ENCODE measurements at regions not wholly inside any gene's neighbourhood (a gene's known extent, or its start where the extent isn't known, plus 50 kb on each side); places are given as distances from the start of the nearest gene placed in this dataset.

DNA sequence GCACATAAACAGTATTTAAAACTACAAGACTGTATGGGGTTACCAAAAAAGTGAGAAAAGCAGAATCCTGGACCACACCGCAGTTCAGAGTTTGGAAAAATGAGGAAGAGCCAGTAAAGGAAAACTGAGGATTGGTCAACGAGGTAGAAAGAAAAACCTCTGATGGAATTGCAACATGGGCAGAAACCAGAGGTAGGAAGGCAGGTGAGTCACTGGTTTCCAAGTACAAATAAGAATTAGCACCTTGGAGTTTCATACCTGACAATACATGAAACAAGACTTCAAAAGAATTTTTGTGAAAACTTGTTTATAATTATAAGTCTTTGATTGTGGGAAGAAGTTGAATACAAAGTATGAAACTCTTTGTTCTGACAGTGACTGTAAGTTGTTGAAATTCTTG is 533.7 kb upstream of the DAB1 start:
- no peak overlapping the region for H2AFZ ChIP-seq (ENCODE audit: low read length, unreplicated experiment)
- no peaks in the 10 kb centered on the region for H3K4me1 ChIP-seq (ENCODE audit: control insufficient read depth, insufficient read depth, low read length, unreplicated experiment)
- H3K27ac ChIP-seq (ENCODE audit: low read depth, low read length) = no peak overlapping the region
- H3K4me3 ChIP-seq (ENCODE audit: low read depth, low read length) = no peak overlapping the region
- no peaks in the 10 kb centered on the region for H3K79me2 ChIP-seq (ENCODE audit: control insufficient read depth, insufficient read depth, low read length, unreplicated experiment)
- H3K36me3 ChIP-seq (ENCODE audit: insufficient read depth, low read length) = no peaks in the 10 kb centered on the region
- no peaks in the 10 kb centered on the region for H3K27me3 ChIP-seq (ENCODE audit: insufficient read depth, low read length)

DNA sequence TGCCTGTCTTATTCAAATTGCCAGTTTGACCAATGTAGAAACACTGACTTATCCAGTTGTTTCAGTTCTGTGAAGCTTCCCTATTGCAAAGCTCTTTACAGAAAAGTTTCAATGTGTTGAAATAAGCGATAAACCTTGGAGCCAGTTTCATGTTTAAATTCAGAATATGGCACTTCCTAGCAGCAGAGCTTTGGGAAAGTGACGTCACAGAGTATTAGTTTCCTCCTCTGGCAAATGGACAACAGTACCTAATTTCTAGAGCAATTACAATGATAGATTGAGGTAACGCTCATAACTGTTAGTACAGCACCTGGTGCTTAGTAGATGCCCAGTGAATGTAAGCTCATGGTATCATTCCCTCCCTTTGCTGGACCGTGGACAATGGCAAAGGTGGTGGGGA is 527.5 kb upstream of the DAB1 start:
- Histone ChIP-seq H3K27me3 (ENCODE audit: insufficient read depth, low read length) (no peaks in the 10 kb centered on the region), H3K79me2 (ENCODE audit: control insufficient read depth, insufficient read depth, low read length, unreplicated experiment) (no peaks in the 10 kb centered on the region), H3K4me1 (ENCODE audit: control insufficient read depth, insufficient read depth, low read length, unreplicated experiment) (no peaks in the 10 kb centered on the region), H3K36me3 (ENCODE audit: insufficient read depth, low read length) (no peaks in the 10 kb centered on the region), H2AFZ (ENCODE audit: low read length, unreplicated experiment) (no peak overlapping the region), H3K27ac (ENCODE audit: low read depth, low read length) (no peak overlapping the region), H3K4me3 (ENCODE audit: low read depth, low read length) (no peak overlapping the region)

- H3K36me3 ChIP-seq (ENCODE audit: insufficient read depth, low read length) = no peaks in the 10 kb centered on the region
- no peaks in the 10 kb centered on the region for H3K79me2 ChIP-seq (ENCODE audit: control insufficient read depth, insufficient read depth, low read length, unreplicated experiment)
- no peak overlapping the region for H3K27ac ChIP-seq (ENCODE audit: low read depth, low read length)
- no peaks in the 10 kb centered on the region for H3K4me1 ChIP-seq (ENCODE audit: control insufficient read depth, insufficient read depth, low read length, unreplicated experiment)
- no peak overlapping the region for H2AFZ ChIP-seq (ENCODE audit: low read length, unreplicated experiment)
- no peak overlapping the region for H3K4me3 ChIP-seq (ENCODE audit: low read depth, low read length)
- H3K27me3 ChIP-seq (ENCODE audit: insufficient read depth, low read length) = no peaks in the 10 kb centered on the region
These were observed 525.3 kb upstream of the DAB1 start for GRCh38 chr1:57949168-57949567.

DNA sequence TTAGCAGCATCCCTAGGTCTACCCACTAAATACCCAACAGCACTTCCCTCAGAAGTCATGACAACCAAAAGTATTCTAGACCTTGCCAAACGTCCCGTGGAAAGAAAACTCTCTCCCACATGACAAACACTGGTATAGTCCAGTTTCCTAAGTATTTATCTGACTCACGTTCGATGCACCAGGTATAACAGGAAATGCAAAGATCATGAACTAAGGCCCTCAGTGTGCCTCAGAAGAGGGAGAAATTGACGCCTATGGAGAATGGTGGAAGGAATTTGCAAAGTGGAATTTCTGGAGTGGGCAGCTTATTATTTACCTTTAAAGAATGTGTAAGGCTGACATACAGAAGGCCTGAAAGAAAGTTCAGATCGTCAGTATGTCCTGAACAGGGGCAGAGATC is 523.6 kb upstream of the DAB1 start:
- H3K79me2 ChIP-seq (ENCODE audit: control insufficient read depth, insufficient read depth, low read length, unreplicated experiment) = no peaks in the 10 kb centered on the region
- H3K27ac ChIP-seq (ENCODE audit: low read depth, low read length) = no peak overlapping the region
- H3K27me3 ChIP-seq (ENCODE audit: insufficient read depth, low read length) = no peaks in the 10 kb centered on the region
- H2AFZ ChIP-seq (ENCODE audit: low read length, unreplicated experiment) = no peak overlapping the region
- no peaks in the 10 kb centered on the region for H3K36me3 ChIP-seq (ENCODE audit: insufficient read depth, low read length)
- no peak overlapping the region for H3K4me3 ChIP-seq (ENCODE audit: low read depth, low read length)
- no peaks in the 10 kb centered on the region for H3K4me1 ChIP-seq (ENCODE audit: control insufficient read depth, insufficient read depth, low read length, unreplicated experiment)

DNA sequence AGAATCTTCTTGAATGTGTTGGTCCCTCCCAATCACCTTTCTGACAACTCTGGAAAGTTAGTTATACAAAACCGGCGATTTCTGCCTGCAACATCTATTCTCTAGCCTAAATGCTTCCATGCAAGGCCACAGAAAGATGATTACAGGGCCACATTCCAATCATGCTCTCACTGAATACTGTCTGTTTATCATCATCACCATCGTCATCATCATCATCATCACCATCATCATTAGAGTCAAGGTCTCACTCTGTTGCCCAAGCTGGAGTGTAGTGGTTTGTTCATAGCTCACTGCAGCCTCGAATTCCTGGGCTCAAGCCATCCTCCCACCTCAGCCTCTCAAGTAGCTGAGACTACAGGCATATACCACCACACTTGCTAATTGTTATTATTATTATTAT is 521.2 kb upstream of the DAB1 start:
- Histone ChIP-seq H3K27ac (ENCODE audit: low read depth, low read length) (no peak overlapping the region), H3K36me3 (ENCODE audit: insufficient read depth, low read length) (no peaks in the 10 kb centered on the region), H2AFZ (ENCODE audit: low read length, unreplicated experiment) (no peak overlapping the region), H3K79me2 (ENCODE audit: control insufficient read depth, insufficient read depth, low read length, unreplicated experiment) (no peaks in the 10 kb centered on the region), H3K4me1 (ENCODE audit: control insufficient read depth, insufficient read depth, low read length, unreplicated experiment) (no peaks in the 10 kb centered on the region), H3K4me3 (ENCODE audit: low read depth, low read length) (no peak overlapping the region), H3K27me3 (ENCODE audit: insufficient read depth, low read length) (no peaks in the 10 kb centered on the region)

- no peaks in the 10 kb centered on the region for H3K27me3 ChIP-seq (ENCODE audit: insufficient read depth, low read length)
- no peaks in the 10 kb centered on the region for H3K4me1 ChIP-seq (ENCODE audit: control insufficient read depth, insufficient read depth, low read length, unreplicated experiment)
- no peaks in the 10 kb centered on the region for H3K79me2 ChIP-seq (ENCODE audit: control insufficient read depth, insufficient read depth, low read length, unreplicated experiment)
- H2AFZ ChIP-seq (ENCODE audit: low read length, unreplicated experiment) = no peak overlapping the region
- H3K27ac ChIP-seq (ENCODE audit: low read depth, low read length) = no peak overlapping the region
- H3K36me3 ChIP-seq (ENCODE audit: insufficient read depth, low read length) = no peaks in the 10 kb centered on the region
- no peak overlapping the region for H3K4me3 ChIP-seq (ENCODE audit: low read depth, low read length)
These were observed 519.5 kb upstream of the DAB1 start for GRCh38 chr1:57943365-57943764.

DNA sequence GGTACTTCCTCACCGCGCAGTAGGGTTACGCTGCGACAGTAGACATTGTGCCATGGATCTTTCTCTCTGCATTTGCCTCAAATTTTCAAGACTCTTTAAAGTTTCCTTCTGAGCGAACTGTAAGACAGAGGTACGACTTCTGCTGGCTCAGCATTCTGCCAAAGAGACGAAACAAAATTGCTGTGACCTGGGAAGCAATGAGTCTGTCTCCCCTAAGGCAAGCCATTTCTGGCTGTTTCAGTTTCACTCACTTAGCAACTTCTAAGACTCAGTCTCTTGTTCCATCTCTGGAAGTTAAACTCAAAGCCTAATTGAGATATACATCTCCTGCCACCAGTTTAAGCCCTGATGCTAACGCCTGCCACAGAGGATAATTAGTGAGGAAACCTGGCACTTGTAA is 510.9 kb upstream of the DAB1 start:
- Histone ChIP-seq H3K4me3 (ENCODE audit: low read depth, low read length) (no peak overlapping the region), H3K36me3 (ENCODE audit: insufficient read depth, low read length) (no peaks in the 10 kb centered on the region), H2AFZ (ENCODE audit: low read length, unreplicated experiment) (no peak overlapping the region), H3K79me2 (ENCODE audit: control insufficient read depth, insufficient read depth, low read length, unreplicated experiment) (no peaks in the 10 kb centered on the region), H3K27me3 (ENCODE audit: insufficient read depth, low read length) (no peaks in the 10 kb centered on the region), H3K27ac (ENCODE audit: low read depth, low read length) (no peak overlapping the region), H3K4me1 (ENCODE audit: control insufficient read depth, insufficient read depth, low read length, unreplicated experiment) (no peaks in the 10 kb centered on the region)

DNA sequence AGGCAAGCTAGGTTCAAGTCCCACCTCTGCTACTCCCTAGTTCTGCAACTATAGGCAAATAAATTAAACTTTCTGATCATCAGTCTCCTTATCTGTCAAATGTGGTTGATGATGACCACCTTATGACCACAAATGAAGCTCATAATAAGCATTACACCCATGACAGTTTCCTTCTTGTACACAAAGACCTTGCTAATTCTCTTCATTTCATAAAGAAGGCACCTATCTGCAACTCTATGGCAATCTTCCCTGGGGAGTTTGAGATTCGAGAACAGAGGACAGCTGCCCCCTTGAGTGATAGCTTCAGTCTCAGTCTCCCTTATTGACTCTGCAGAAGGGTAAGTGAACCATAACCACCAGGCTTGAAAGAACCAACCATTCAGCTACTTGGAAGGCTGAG is 503.1 kb upstream of the DAB1 start:
- Histone ChIP-seq H3K36me3 (ENCODE audit: insufficient read depth, low read length) (no peaks in the 10 kb centered on the region), H3K4me3 (ENCODE audit: low read depth, low read length) (no peak overlapping the region), H3K79me2 (ENCODE audit: control insufficient read depth, insufficient read depth, low read length, unreplicated experiment) (no peaks in the 10 kb centered on the region), H3K27me3 (ENCODE audit: insufficient read depth, low read length) (no peaks in the 10 kb centered on the region), H2AFZ (ENCODE audit: low read length, unreplicated experiment) (no peak overlapping the region), H3K4me1 (ENCODE audit: control insufficient read depth, insufficient read depth, low read length, unreplicated experiment) (no peaks in the 10 kb centered on the region), H3K27ac (ENCODE audit: low read depth, low read length) (no peak overlapping the region)

DNA sequence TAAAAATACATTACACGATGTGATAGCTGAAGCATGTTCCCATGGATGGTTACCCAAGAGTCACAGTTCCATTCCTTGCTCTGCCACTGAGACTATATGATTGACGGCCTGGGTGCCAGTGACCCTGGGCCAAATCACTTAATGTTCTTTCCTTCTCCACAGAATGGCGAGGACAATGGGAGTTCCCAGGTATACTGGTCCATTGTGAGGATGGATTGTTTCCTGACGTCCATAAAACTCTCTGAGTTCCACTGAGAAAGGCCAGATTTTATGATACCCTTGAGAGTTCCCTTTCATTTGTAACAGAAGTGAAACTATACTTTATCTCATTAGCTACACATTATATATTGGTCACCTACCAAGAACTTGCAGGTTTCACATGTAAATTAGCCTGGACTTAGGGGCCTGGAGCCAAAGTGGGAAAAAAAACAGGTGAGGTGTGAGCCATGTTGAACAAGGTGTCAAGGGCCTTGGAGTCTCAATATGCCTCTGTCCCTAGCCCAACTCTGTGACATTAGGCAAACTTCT is 502.2 kb upstream of the DAB1 start:
- no peaks in the 10 kb centered on the region for H3K79me2 ChIP-seq (ENCODE audit: control insufficient read depth, insufficient read depth, low read length, unreplicated experiment)
- H2AFZ ChIP-seq (ENCODE audit: low read length, unreplicated experiment) = no peak overlapping the region
- no peak overlapping the region for H3K27ac ChIP-seq (ENCODE audit: low read depth, low read length)
- no peak overlapping the region for H3K4me3 ChIP-seq (ENCODE audit: low read depth, low read length)
- H3K36me3 ChIP-seq (ENCODE audit: insufficient read depth, low read length) = no peaks in the 10 kb centered on the region
- H3K27me3 ChIP-seq (ENCODE audit: insufficient read depth, low read length) = no peaks in the 10 kb centered on the region
- no peaks in the 10 kb centered on the region for H3K4me1 ChIP-seq (ENCODE audit: control insufficient read depth, insufficient read depth, low read length, unreplicated experiment)

GRCh38 chr1:57925226-57925625 is 501.4 kb upstream of the DAB1 start:
- Histone ChIP-seq H3K4me1 (ENCODE audit: control insufficient read depth, insufficient read depth, low read length, unreplicated experiment) (no peaks in the 10 kb centered on the region), H3K79me2 (ENCODE audit: control insufficient read depth, insufficient read depth, low read length, unreplicated experiment) (no peaks in the 10 kb centered on the region), H3K27ac (ENCODE audit: low read depth, low read length) (no peak overlapping the region), H3K4me3 (ENCODE audit: low read depth, low read length) (no peak overlapping the region), H3K36me3 (ENCODE audit: insufficient read depth, low read length) (no peaks in the 10 kb centered on the region), H3K27me3 (ENCODE audit: insufficient read depth, low read length) (no peaks in the 10 kb centered on the region), H2AFZ (ENCODE audit: low read length, unreplicated experiment) (no peak overlapping the region)

- Histone ChIP-seq H3K27ac (ENCODE audit: low read depth, low read length) (no peak overlapping the region), H3K79me2 (ENCODE audit: control insufficient read depth, insufficient read depth, low read length, unreplicated experiment) (no peaks in the 10 kb centered on the region), H3K27me3 (ENCODE audit: insufficient read depth, low read length) (no peaks in the 10 kb centered on the region), H2AFZ (ENCODE audit: low read length, unreplicated experiment) (no peak overlapping the region), H3K4me3 (ENCODE audit: low read depth, low read length) (no peak overlapping the region), H3K36me3 (ENCODE audit: insufficient read depth, low read length) (no peaks in the 10 kb centered on the region), H3K4me1 (ENCODE audit: control insufficient read depth, insufficient read depth, low read length, unreplicated experiment) (no peaks in the 10 kb centered on the region)
These were observed 498.3 kb upstream of the DAB1 start for GRCh38 chr1:57922130-57922529.

All from ACC112 (cell line).